Islet of Langerhans (tissue), 1 donor: ENCODE measurements at regions not wholly inside any gene's neighbourhood (a gene's known extent, or its start where the extent isn't known, plus 50 kb on each side); places are given as distances from the start of the nearest gene placed in this dataset.

Source experiments
- FAIRE-seq: peaks from one replicate; lab custom pipeline; 2011; peaks lifted over from hg19 to GRCh38; lab: Jason Lieb, UNC

GRCh38 chr11:32204751-32205150 lies 113.9 kb downstream of the RCN1 start:
- FAIRE-seq = no peak

GRCh38 chr11:32210556-32210955 lies 119.7 kb downstream of the RCN1 start:
- FAIRE-seq = no peak

- no peak for FAIRE-seq
These were observed 122.3 kb downstream of the RCN1 start for GRCh38 chr11:32213223-32213622.

- FAIRE-seq = no peak
These were observed 124.3 kb downstream of the RCN1 start for GRCh38 chr11:32215157-32215556.

- FAIRE-seq = no peak
These were observed 125.9 kb downstream of the RCN1 start for GRCh38 chr11:32216749-32217148.

GRCh38 chr11:32219320-32219719 lies 128.4 kb downstream of the RCN1 start:
- FAIRE-seq = no peak

GRCh38 chr11:32221476-32222032 lies 130.7 kb downstream of the RCN1 start:
- no peak for FAIRE-seq

- FAIRE-seq = no peak
These were observed 133.7 kb downstream of the RCN1 start for GRCh38 chr11:32224580-32224979.

GRCh38 chr11:32225571-32226285 lies 134.9 kb downstream of the RCN1 start:
- no peak for FAIRE-seq

GRCh38 chr11:32226480-32226879 lies 135.6 kb downstream of the RCN1 start:
- no peak for FAIRE-seq

- no peak for FAIRE-seq
These were observed 138.8 kb downstream of the RCN1 start for GRCh38 chr11:32229576-32230240.

GRCh38 chr11:32231909-32232493 lies 141.1 kb downstream of the RCN1 start:
- FAIRE-seq = no peak

- no peak for FAIRE-seq
These were observed 141.6 kb downstream of the RCN1 start for GRCh38 chr11:32232516-32232915.

GRCh38 chr11:32233276-32233675 lies 142.4 kb downstream of the RCN1 start:
- no peak for FAIRE-seq

GRCh38 chr11:32233928-32234327 lies 143.1 kb downstream of the RCN1 start:
- no peak for FAIRE-seq

- no peak for FAIRE-seq
These were observed 153.6 kb downstream of the RCN1 start for GRCh38 chr11:32244453-32244852.

GRCh38 chr11:32253706-32254105 lies 162.8 kb downstream of the RCN1 start:
- no peak for FAIRE-seq

- no peak for FAIRE-seq
These were observed 165.0 kb downstream of the RCN1 start for GRCh38 chr11:32255841-32256240.

GRCh38 chr11:32256466-32256865 lies 165.6 kb downstream of the RCN1 start:
- no peak for FAIRE-seq

GRCh38 chr11:32259641-32260081 lies 168.8 kb downstream of the RCN1 start:
- no peak for FAIRE-seq

GRCh38 chr11:32262367-32262766 lies 171.5 kb downstream of the RCN1 start:
- no peak for FAIRE-seq

- no peak for FAIRE-seq
These were observed 169.4 kb downstream of the WT1 start for GRCh38 chr11:32265911-32266310.

GRCh38 chr11:32266601-32267000 lies 168.7 kb downstream of the WT1 start:
- FAIRE-seq = no peak
